ENCODE measurements at regions not wholly inside any gene's neighbourhood (a gene's known extent, or its start where the extent isn't known, plus 50 kb on each side); places are given as distances from the start of the nearest gene placed in this dataset.

- TF ChIP-seq GATA2 (IDR thresholded peaks at IDR 0.05; ENCODE audit: low read depth, low read length), result no peak
- TF ChIP-seq GATA3 (IDR thresholded peaks at IDR 0.05; ENCODE audit: low read depth, low read length), result no peak
Observed at GRCh38 chr17:54494721-54495715, 405.6 kb upstream of the TOM1L1 start.
